GM12878 (cell line): ENCODE measurements at regions not wholly inside any gene's neighbourhood (a gene's known extent, or its start where the extent isn't known, plus 50 kb on each side); places are given as distances from the start of the nearest gene placed in this dataset.

Experiments
- ATAC-seq: fragments of 200-7000 bp; cut with Tn5 transposase; 3 replicates; pipeline ENCODE4 v1.9.1; 2020; ENCODE audit warnings: mild to moderate bottlenecking, moderate library complexity
- BruUV-seq: library from RNA; stranded (reverse); fragments of 400-500 nt; replicated peaks from 2 replicates; lab custom pipeline; 2021; lab: Mats Ljungman, UMichigan
- CTCF ChIA-PET: fragments of 300-600 bp; sonication (Branson Sonifier 250); formaldehyde crosslinking; extraction: SDS; loops from one replicate; lab custom pipeline; 2021; ENCODE audit warnings: inconsistent platforms; lab: Yijun Ruan, JAX
- POLR2A ChIA-PET: fragments of 350-600 bp; formaldehyde crosslinking; extraction: SDS; loops from one replicate; lab custom pipeline; 2021; ENCODE audit warnings: inconsistent platforms; lab: Charles Lee
- RAD21 ChIA-PET: fragments of 300-600 bp; sonication (Branson Sonifier 250); formaldehyde crosslinking; loops from one replicate; lab custom pipeline; 2023; ENCODE audit warnings: antibody characterized with exemption; ENCODE audit not compliant: unreplicated experiment; lab: Charles Lee
- SMC1A ChIA-PET: fragments of 300-600 bp; sonication (Branson Sonifier 250); formaldehyde crosslinking; loops from one replicate; lab custom pipeline; 2023; ENCODE audit not compliant: unreplicated experiment, uncharacterized antibody; lab: Charles Lee
- DNase-seq: peaks from one replicate; pipeline ENCODE4 v3.0.0-alpha.2; 2011; ENCODE audit warnings: low read depth, low spot score
- FAIRE-seq: peaks from 3 replicates; lab custom pipeline; 2011; peaks lifted over from hg19 to GRCh38; lab: Jason Lieb, UNC
- H2AFZ ChIP-seq: 2 replicates; pipeline ENCODE4 v1.6.0; 2011; ENCODE audit warnings: low read depth, low read length, control low read depth; ENCODE audit not compliant: control insufficient read depth
- H3K27ac ChIP-seq: 2 replicates; pipeline ENCODE4 v1.5.1; 2011; ENCODE audit warnings: control low read depth; ENCODE audit not compliant: control insufficient read depth, insufficient read depth
- H3K27me3 ChIP-seq, 2 experiments: replicated peaks in 1 of 2; 2 replicates each; pipeline versions ENCODE4 v1.6.0 to v1.6.1; 2011; ENCODE audit warnings: low read length in 1 of 2; ENCODE audit not compliant: control insufficient read depth in 2 of 2, insufficient read depth in 2 of 2
- H3K36me3 ChIP-seq, 2 experiments: 2 replicates each; pipeline ENCODE4 v1.5.1; 2011; ENCODE audit warnings: low read length in 1 of 2; ENCODE audit not compliant: control insufficient read depth in 2 of 2, insufficient read depth in 2 of 2
- H3K4me1 ChIP-seq: 2 replicates; pipeline ENCODE4 v1.6.1; 2011; ENCODE audit warnings: mild to moderate bottlenecking, low read length, moderate library complexity, mixed read lengths; ENCODE audit not compliant: control insufficient read depth, insufficient read depth
- H3K4me2 ChIP-seq: 2 replicates; pipeline ENCODE4 v1.6.0; 2011; ENCODE audit warnings: control low read depth; ENCODE audit not compliant: control insufficient read depth, insufficient read depth
- H3K4me3 ChIP-seq: fragments of 200-600 bp; sonication (generic); 2 replicates; pipeline ENCODE4 v1.5.1; 2016
- H3K79me2 ChIP-seq: 2 replicates; pipeline ENCODE4 v1.6.0; 2011; ENCODE audit warnings: low read length; ENCODE audit not compliant: control insufficient read depth, insufficient read depth
- H3K9ac ChIP-seq: 2 replicates; pipeline ENCODE4 v1.8.0; 2011; ENCODE audit warnings: low read length, control low read depth, mixed read lengths; ENCODE audit not compliant: control insufficient read depth, insufficient read depth
- H3K9me3 ChIP-seq: replicated peaks from 3 replicates; pipeline ENCODE4 v1.5.1; 2011; ENCODE audit warnings: mild to moderate bottlenecking, low read length; ENCODE audit not compliant: control insufficient read depth, insufficient read depth
- H4K20me1 ChIP-seq: 2 replicates; pipeline ENCODE4 v1.6.0; 2011; ENCODE audit not compliant: control insufficient read depth, insufficient read depth
- ATF7 ChIP-seq: fragments of 450-650 bp; IDR thresholded peaks from 2 replicates; pipeline ENCODE4 v1.6.1; 2016; ENCODE audit warnings: low read depth, mild to moderate bottlenecking
- CBX5 ChIP-seq: sonication (generic); IDR thresholded peaks from 2 replicates; pipeline ENCODE4 v1.6.1; 2016; ENCODE audit warnings: low read depth, moderate library complexity, mild to moderate bottlenecking, inconsistent platforms
- HDAC2 ChIP-seq: fragments of 200-600 bp; sonication (generic); IDR thresholded peaks from 2 replicates; pipeline ENCODE4 v1.6.1; 2017
- IRF5 ChIP-seq: fragments of 450-650 bp; IDR thresholded peaks from 2 replicates; pipeline ENCODE4 v1.6.1; 2017; ENCODE audit warnings: borderline replicate concordance
- MEF2A ChIP-seq: IDR thresholded peaks from 2 replicates; pipeline ENCODE4 v1.6.1; 2011; ENCODE audit warnings: low read depth, mild to moderate bottlenecking, low read length, moderate library complexity; ENCODE audit not compliant: insufficient read depth
- PRDM15 ChIP-seq: fragments of 450-650 bp; formaldehyde crosslinking; IDR thresholded peaks from 2 replicates; pipeline ENCODE4 v1.4.0; 2020; ENCODE audit warnings: mild to moderate bottlenecking, moderate library complexity
- SIX5 ChIP-seq: IDR thresholded peaks from 2 replicates; pipeline ENCODE4 v1.6.1; 2011; ENCODE audit warnings: mild to moderate bottlenecking, low read depth, low read length, moderate library complexity; ENCODE audit not compliant: severe bottlenecking
- STAT1 ChIP-seq: fragments of 450-650 bp; conservative IDR thresholded peaks from 2 replicates; pipeline ENCODE4 v1.6.1; 2014; ENCODE audit warnings: antibody characterized with exemption, mild to moderate bottlenecking
- SUPT20H ChIP-seq: IDR thresholded peaks from 2 replicates; pipeline ENCODE4 v1.6.1; 2011; ENCODE audit warnings: low read depth, mild to moderate bottlenecking, low read length, moderate library complexity, borderline replicate concordance; ENCODE audit not compliant: control insufficient read depth
- ZNF384 ChIP-seq: IDR thresholded peaks from 2 replicates; pipeline ENCODE4 v1.6.1; 2012; ENCODE audit warnings: low read depth, mild to moderate bottlenecking, low read length, improper control_type of control experiment, borderline replicate concordance
- WGBS: methylation state at CpG from one replicate; pipeline ENCODE4 v1.1.6; 2016; ENCODE audit warnings: low lambda C conversion rate; ENCODE audit not compliant: insufficient replicate concordance, insufficient coverage; ENCODE audit errors: missing lambda C conversion rate; 5-methylcytosine and 5-hydroxymethylcytosine counted together
- in situ Hi-C: fragments of 300-500 bp; cut with MboI; formaldehyde crosslinking; loops from 9 replicates; pipeline ENCODE4 v1.14.3; 2018; ENCODE audit warnings: mixed read lengths
- intact Hi-C: fragments of 100-400 bp; cut with micrococcal nuclease; formaldehyde crosslinking; loops from one replicate; pipeline ENCODE4 v1.14.2; 2022; ENCODE audit not compliant: unreplicated experiment

GRCh38 chr14:85027681-85028370 is 502.1 kb upstream of the FLRT2 start:
- H3K27me3 ChIP-seq, result no peaks in the 10 kb centered on the region
- H3K9ac ChIP-seq, result no peak overlapping the region
- CTCF ChIA-PET, result no interaction called here
- RAD21 ChIA-PET, result interaction anchor here (0.6 kb wide), 1 partner anchor 221 kb away, joined by 3 read pairs; no protein-coding TSS in a partner anchor
- no peaks in the 10 kb centered on the region for H3K4me1 ChIP-seq
- DNase-seq (no peak), ATAC-seq (no peak), FAIRE-seq (no peak)
- H3K27ac ChIP-seq, result no peak overlapping the region
- no TSS peak for BruUV-seq
- H3K9me3 ChIP-seq, result no peaks in the 10 kb centered on the region
- no peak overlapping the region for H2AFZ ChIP-seq
- SMC1A ChIA-PET, result no interaction called here
- in situ Hi-C loops (no loop called here), intact Hi-C loops (no loop called here)
- 0% methylated on average over 2 of the region's 2 CpGs for WGBS
- no peak for TF ChIP-seq ZNF384
- no peak for TF ChIP-seq IRF5
- TF ChIP-seq HDAC2, result no peak
- H3K4me2 ChIP-seq, result no peak overlapping the region
- H4K20me1 ChIP-seq, result no peaks in the 10 kb centered on the region
- H3K4me3 ChIP-seq, result no peak overlapping the region
- POLR2A ChIA-PET, result no interaction called here
- H3K36me3 ChIP-seq, result no peaks in the 10 kb centered on the region
- no peaks in the 10 kb centered on the region for H3K79me2 ChIP-seq

GRCh38 chr14:85037411-85037810 is 492.5 kb upstream of the FLRT2 start:
- in situ Hi-C loops, result no loop called here
- Histone ChIP-seq H3K9ac (no peak overlapping the region), H3K4me1 (no peaks in the 10 kb centered on the region), H4K20me1 (no peaks in the 10 kb centered on the region), H3K79me2 (no peaks in the 10 kb centered on the region), H3K9me3 (no peaks in the 10 kb centered on the region), H3K27me3 (no peaks in the 10 kb centered on the region), H3K4me3 (no peak overlapping the region), H3K27ac (no peak overlapping the region), H3K36me3 (no peaks in the 10 kb centered on the region), H2AFZ (no peak overlapping the region), H3K4me2 (no peak overlapping the region)
- POLR2A ChIA-PET, result no interaction called here
- FAIRE-seq (no peak), ATAC-seq (no peak), DNase-seq (no peak)
- RAD21 ChIA-PET, result no interaction called here
- CTCF ChIA-PET, result interaction anchor here (1.2 kb wide), 1 partner anchor 1742 kb away, joined by 3 read pairs; no protein-coding TSS in a partner anchor
- BruUV-seq, result no TSS peak
- SMC1A ChIA-PET, result no interaction called here
- intact Hi-C loops, result no loop called here
- 36% methylated on average over 2 of the region's 2 CpGs for WGBS
- TF ChIP-seq SUPT20H (no peak), SIX5 (no peak), PRDM15 (CRISPR knock-in tag) (no peak), STAT1 (no peak), MEF2A (no peak), CBX5 (no peak), ATF7 (no peak)
